Activated CD4-positive, alpha-beta T cell treated with anti-CD3 and anti-CD28 coated beads, Interleukin-2, amount 10 ng/mL, durations not matched to agents 24 days and 14 days (primary cell): ENCODE measurements at regions not wholly inside any gene's neighbourhood (a gene's known extent, or its start where the extent isn't known, plus 50 kb on each side); places are given as distances from the start of the nearest gene placed in this dataset.
"Not testable (repeated sequence)": the region's sequence is repeated elsewhere in the genome, so short reads cannot be mapped to it uniquely, and the experiment has no call there.

Source experiments
- DNase-seq: peaks from one replicate; pipeline ENCODE4 v3.0.0; 2022
- H3K27ac Mint-ChIP-seq: one replicate; pipeline ENCODE4 v1.8.0; 2022; ENCODE audit warnings: mild to moderate bottlenecking, mixed read lengths
- H3K27me3 Mint-ChIP-seq: one replicate; pipeline ENCODE4 v1.8.0; 2022; ENCODE audit warnings: mixed read lengths
- H3K36me3 Mint-ChIP-seq: one replicate; pipeline ENCODE4 v1.8.0; 2022; ENCODE audit warnings: low read depth, mild to moderate bottlenecking, mixed read lengths
- H3K4me1 Mint-ChIP-seq: one replicate; pipeline ENCODE4 v1.8.0; 2021; ENCODE audit warnings: mixed read lengths
- H3K4me3 Mint-ChIP-seq: one replicate; pipeline ENCODE4 v1.8.0; 2022; ENCODE audit warnings: mild to moderate bottlenecking, moderate library complexity, mixed read lengths
- H3K9me3 Mint-ChIP-seq: one replicate; pipeline ENCODE4 v1.8.0; 2021; ENCODE audit warnings: mixed read lengths
- intact Hi-C: fragments of 100-400 bp; cut with micrococcal nuclease; formaldehyde crosslinking; loops from one replicate; pipeline ENCODE4 v1.15.1; 2023

DNA sequence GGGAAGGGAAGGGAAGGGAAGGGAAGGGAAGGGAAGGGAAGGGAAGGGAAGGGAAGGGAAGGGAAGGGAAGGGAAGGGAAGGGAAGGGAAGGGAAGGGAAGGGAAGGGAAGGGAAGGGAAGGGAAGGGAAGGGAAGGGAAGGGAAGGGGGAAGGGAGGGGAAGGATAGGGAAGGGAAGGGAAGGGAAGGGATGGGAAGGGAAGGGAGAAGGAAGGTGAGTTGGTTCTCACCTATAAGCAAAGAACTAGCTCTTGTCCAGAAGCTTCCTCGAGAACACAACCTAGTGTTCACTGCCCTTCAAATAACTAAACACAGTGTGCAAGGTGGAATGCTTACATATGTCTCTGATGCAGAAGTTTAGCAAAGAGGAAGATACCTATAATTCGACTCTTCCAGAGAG, 59.6 kb upstream of the MYO3A start:
- H3K27ac Mint-ChIP-seq, intact Hi-C loops, H3K4me3 Mint-ChIP-seq, H3K27me3 Mint-ChIP-seq, H3K36me3 Mint-ChIP-seq, H3K4me1 Mint-ChIP-seq, H3K9me3 Mint-ChIP-seq, DNase-seq: not testable (repeated sequence)

GRCh38 chr10:25875556-25876165, 58.4 kb upstream of the MYO3A start:
- DNase-seq, result peak; percentile 87
- Mint-ChIP-seq H3K4me1 (no peaks in the 10 kb centered on the region), H3K27ac (no peak overlapping the region), H3K36me3 (no peaks in the 10 kb centered on the region), H3K4me3 (no peak overlapping the region), H3K27me3 (no peaks in the 10 kb centered on the region), H3K9me3 (no peaks in the 10 kb centered on the region)
- intact Hi-C loops, result loop anchor here (5.0 kb wide), 1 partner anchor 682 kb away; no protein-coding TSS in a partner anchor

DNA sequence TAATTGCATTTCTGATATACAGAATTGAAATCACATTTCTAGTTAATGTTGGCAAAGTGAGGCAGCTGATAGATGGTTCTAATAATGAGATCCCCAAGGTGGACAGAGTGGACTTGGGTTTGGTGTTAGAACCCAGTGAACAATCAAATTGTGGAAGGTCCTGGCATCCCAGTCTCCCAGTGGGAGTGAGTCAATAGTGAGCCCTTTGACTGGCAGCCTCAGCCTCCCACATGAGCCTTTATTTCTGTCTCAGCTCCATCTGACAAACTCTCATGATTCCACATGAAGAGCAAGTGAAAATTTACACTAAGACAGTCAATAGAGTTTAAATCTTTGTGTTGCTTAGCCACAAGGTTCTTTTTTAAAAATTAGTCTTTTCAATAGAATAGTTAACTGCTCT, 56.7 kb upstream of the MYO3A start:
- intact Hi-C loops, result loop anchor here (5.0 kb wide), 1 partner anchor 680 kb away; no protein-coding TSS in a partner anchor
- Mint-ChIP-seq H3K36me3 (no peaks in the 10 kb centered on the region), H3K27ac (no peak overlapping the region), H3K27me3 (no peaks in the 10 kb centered on the region), H3K9me3 (no peaks in the 10 kb centered on the region), H3K4me1 (no peaks in the 10 kb centered on the region), H3K4me3 (no peak overlapping the region)
- no peak for DNase-seq
